Embryonic facial prominence (tissue), 1 donor: ENCODE measurements at regions not wholly inside any gene's neighbourhood (a gene's known extent, or its start where the extent isn't known, plus 50 kb on each side); places are given as distances from the start of the nearest gene placed in this dataset.
A peak's percentile ranks its signal among the peaks of the same experiment; 100 is the strongest.

ENCODE experiments used
- DNase-seq: peaks from one replicate; pipeline ENCODE4 v3.0.0-alpha.2; 2016; ENCODE audit errors: extremely low spot score

DNA sequence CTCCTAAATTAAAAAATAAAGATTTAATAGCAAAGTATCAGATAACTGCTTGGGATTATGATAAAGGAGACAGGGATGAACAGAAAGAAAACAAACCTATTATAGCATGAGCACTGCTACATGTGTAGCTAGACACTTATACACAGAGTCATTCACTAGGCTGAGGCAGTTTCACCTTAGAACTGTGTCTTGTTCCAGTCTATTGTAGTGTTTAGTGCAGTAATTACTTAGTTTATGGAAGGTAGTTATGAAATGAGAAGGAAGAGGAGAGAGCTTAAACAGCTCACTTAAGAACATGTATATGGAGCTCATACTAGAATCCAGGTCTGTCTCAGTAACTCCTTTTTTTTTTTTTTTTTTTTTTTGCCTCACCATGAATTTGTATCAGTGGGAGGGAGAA is 441.4 kb downstream of the PDCD6IP start:
- no peak for DNase-seq

DNA sequence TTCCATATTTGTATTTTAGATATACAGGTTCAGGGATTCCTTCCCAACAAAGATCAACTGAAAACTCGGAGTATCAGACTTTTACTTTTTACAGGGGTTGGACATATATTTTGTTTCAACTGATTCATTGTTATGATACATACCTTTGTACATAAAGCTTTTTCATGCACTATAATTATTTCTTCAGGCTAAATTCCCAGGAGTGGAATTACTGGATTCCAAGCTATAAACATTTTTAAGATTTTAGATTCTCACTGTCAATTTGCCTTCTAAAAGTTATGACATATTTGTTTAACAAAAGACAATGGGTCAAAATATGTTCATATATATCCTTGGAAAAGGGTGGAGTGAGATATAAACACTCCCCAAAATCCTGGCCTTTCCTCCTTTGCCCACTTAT is 449.0 kb downstream of the PDCD6IP start:
- no peak for DNase-seq

DNA sequence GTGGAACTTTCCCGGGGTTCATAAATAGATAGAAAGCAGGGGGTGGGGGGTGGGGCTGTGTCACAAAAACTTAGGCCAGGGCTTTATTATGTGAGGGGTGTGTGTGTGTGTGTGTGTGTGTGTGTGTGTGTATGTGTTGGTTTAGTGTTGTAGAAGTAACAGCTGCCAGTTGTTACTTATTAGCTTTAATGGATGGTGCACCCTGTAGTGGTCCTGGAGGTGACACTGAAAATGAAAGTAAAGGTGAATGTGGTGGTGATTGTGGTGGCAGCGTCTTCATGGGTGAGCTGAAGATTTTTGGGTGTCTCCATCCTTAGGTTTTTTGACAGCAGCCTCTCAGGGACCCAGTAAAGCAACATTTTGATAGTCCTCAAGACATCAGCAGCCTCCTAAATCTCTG is 449.9 kb downstream of the PDCD6IP start:
- DNase-seq = no peak

DNA sequence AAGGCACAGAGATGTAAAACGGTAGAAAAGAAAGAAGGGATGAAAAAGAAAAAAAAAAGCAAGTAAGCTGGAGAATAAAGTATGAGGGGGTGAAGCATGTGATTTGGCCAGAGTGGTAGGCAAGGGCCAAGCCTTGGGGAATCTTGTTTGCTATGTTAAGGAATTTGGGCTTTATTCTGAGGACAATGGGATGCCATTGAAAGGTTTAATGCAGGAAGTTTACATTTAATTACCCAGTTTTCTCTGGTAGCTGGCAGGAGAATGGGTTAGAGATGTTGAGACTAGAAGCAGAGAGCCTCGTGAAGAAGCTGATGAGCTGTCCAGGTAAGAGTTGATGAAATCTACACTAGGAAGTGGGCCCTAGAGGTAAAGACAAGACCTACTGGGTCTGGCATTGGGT is 455.9 kb downstream of the PDCD6IP start:
- DNase-seq = no peak

DNA sequence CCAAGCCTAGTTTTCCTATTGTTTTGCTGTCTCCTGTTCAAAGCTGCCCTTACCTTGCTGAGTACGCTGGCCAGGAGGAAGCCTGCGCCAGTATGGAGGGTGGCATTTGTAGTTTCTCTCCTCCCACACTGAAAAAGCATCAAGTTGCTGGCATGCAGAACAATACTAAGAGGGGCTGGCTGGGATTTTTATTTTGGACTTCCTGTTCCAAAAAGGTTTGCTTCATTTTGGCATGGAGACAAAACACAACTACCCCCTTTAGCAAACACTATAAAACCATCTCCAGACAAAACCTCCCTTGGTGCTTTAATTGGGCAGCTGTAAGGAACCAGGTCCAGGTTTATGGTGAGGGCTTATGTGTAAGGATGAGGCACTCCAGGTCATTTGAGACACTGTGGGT is 457.6 kb downstream of the PDCD6IP start:
- DNase-seq = no peak

DNA sequence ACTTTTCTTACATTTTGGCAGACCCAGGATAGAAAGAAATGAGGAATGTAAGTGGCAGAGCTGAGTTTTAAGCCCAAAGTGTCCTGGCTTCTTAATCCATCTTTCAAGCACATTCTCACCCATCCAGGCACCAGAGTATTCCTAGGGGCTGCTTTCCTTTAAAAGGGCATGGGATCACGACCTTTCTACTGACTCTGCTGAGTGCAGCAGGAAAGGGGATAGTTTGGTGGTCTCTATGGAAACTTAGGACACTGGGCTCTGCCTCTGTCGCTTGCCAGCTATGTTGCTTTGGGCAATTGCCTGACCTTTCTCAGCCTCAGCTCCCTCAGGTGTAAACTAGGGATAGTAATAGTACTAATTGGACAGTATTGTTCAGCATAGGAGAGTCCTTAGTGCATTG is 458.4 kb downstream of the PDCD6IP start:
- DNase-seq = no peak

DNA sequence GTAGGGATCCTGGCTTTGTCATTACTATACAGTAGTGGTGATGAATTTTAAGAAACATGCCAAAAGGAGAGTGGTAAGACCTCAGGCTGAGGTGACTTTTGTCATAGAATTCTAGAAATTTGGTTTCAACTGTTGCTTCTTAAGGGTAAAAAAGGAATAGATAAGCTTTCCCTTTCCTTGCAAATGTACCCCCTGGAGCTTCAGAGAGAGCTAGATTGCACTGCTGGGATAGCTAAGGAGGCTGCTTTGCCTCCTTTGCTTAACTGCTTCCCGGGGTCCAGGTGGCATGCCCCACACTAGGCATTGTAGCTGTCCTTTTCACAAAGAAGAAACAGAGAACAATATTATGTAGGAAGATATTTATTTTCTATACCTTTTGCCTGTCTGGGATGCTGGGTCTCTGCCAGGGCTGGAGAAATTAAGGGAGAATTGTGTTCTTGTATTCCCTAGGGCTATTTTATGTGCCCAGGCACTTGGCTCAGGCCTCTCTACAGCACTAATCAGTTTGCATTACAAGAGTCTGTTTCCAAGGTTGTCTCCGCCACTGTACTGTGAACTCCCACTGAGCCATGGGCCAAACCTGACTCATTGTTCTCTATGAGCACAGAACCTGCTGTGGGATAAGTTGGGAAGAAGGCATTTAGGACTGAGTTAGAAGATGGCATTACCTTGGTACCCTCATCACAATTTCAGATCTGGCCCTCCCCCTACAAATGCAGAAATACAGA is 460.0 kb downstream of the PDCD6IP start:
- DNase-seq = no peak

DNA sequence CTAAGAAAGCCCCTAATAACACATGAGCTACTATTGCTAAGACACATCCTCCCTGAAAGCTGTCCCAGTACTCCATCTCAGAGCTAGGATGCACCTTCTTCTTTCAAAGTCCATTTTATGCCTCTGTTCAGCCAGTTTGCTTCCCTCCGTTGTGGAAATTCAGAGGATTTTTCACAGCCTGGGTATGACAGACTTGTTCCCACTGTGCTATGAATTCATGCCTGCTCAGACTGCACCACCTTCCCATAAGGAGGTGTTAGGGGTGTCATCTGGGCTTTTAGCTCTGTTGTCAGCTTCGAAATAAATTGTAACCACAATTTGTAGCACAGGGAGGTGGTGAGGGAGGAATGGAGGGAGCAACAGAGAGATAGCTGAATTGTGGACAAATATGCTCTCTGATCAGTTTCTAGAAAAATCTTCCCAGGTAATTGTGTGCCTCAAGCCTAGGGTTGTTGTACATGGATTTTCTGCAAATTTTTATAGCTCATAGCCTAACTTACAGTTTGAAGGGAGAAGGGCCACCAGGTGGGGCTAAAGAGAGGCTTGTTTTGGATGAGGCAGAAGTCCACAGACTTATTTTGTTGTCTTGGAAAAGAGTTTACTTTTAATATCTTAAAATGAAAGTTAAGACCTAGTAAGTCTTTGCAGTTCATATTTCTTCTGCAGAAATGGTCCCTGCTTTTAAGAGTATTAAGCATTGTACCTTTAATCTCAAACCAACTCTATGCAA is 462.0 kb downstream of the PDCD6IP start:
- DNase-seq = peak; percentile 31

DNA sequence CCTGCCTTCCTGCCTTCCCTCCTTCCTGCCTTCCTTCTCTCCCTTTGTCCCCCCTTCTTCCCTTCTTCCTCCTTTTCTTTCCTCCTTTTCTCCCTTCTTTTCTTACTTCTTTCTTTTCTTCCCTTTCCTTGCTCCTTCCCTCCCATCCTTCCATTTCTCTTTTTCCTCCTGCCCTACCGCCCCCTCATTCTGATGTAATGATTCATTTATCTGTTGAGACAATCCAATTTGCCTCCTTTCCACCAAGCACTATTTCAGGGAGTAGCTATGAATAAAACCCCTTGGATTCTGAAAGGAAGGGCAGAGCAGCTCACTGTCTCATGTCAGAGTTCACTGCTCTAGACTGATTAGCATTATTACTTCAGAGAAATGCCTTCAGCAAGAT is 462.6 kb downstream of the PDCD6IP start:
- no peak for DNase-seq

DNA sequence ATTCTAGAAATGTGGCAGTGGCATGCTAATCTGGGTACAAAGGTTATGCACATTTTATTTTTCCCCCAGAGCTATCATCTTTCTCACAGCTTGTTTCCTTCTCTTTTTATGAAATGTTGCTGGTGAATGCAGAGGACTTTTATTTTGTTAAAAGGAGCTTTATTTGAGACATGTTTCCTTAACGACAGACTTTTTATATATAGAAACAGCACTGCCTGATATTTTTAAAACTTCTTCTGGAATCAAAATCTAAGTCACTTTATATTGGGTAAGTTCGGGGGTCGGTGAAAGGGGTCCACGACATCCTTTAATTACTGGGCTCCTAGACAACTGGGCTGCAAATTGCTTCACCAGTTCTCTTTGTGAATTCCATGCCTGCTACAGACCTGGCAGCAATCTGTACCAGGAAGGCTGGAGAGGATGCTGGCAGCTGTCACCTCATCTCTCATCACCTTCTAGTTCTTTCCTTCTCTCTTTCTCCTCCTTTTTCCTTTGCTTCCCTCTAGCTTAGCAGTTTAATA is 464.7 kb downstream of the PDCD6IP start:
- peak; percentile 38 for DNase-seq

DNA sequence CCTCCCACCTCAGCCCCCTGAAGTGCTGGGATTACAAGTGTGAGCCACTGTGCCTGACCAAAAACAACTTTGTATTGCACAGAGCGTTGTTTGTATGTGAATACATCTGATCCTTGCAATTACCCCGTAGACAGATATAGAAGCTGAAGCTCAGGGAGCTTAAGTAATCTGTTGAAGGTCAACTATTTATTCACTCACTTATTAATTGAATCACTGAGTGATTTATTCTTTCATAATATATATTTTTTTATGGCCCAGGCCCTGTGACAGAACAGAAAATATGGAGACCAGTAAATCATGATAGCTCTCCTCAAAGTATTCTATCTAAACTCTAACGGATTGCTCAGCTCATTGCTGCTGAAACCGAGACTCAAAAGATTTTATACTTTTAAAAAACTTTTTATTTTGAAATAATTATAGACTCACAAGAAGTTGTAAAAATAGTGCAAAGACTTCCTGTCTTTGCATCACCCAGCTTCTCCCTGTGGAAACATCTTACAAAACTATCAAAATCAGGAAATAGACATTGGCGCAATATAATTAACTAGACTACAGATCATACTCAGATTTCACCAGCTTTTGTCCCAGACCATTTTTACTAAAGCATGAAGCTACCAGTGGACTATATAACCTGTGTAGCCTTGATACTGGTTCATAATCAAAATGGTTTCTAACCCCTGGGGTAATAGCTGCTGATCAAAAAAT is 466.1 kb downstream of the PDCD6IP start:
- DNase-seq = no peak

DNA sequence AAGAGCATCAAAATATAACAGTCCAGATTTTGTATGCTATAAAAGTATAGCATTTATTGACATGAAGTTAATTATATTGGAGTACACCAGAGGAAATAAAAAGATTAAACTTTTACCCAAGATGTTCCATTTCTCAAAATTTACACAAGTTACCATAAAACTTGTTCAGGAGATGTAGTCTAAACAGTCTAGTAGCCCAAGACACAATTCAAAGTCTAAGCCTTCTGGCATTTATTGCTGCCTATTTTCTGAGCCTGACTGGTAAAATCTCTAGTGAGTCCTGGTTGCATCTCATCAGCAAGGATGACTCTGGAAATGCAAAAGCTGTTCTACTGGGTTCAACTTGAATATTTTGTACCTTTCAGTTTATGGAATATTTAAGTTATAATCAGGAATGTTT is 468.7 kb downstream of the PDCD6IP start:
- no peak for DNase-seq

DNA sequence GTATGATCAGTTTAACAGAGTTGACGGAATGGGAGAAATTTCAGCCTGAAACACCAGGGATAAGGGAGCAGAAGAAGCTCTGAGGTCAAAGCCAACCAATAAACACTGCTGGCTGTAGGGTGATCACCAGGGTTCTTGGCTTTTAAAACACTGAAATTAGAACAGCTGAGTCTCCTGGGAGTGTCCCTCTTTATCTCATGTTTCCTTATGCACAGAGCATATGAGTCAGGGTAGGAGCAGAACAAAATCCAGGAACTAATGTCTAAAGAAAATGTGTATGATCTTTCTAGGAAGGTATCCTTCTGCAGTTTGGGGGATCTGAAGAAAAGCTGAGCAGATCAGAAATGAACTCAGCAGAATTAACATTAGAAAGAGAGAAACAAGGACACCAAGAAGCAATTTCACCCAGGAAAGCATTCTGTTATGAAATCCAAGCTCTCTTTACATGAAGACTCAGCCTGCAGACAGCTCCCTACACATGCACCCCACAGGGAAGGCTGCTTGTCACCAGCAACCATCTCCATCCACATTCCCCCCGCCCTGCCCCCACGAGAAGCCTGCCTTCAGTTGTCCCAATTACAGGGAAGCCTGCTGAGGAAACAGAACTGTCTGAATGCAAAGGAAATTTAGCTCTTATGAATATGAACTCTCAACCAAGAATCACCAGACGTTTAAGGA is 469.7 kb downstream of the PDCD6IP start:
- no peak for DNase-seq

DNA sequence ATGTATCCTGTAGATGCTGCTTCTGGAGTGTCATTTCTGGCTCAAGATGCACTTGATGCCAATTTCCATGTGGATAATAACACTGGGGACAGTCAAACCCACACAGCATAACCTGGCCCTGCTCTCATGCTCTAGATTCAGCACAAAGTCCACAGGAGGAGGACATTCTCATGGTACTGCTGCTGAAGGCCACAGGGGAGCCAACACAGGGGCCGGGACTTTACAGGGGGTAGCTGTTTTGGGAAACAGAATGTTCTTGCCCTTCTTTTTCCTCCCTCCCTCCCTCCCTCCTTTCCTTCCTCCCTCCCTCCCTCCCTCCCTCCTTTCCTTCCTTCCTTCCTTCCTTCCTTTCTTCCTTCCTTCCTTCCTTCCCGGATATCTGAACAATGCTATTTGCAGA is 477.4 kb downstream of the PDCD6IP start:
- no peak for DNase-seq

DNA sequence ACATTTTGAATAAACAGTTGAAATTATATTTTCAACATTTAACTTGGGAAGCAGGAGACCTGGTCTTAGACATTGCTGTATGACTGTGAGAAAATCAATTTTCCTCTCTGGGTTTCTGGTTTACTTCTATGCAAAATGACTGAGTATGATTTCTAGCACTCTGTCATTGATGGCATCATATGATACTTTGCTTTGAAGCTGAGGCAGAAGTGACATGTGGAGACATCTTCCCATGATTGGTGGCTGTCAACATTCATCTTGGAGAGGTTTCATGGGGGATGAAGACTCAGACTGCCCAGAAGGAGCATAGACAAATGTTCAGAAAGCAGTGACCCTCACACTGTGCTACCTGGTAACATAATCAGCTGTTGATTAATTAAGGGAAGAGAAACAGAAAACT is 477.9 kb downstream of the PDCD6IP start:
- DNase-seq = no peak

DNA sequence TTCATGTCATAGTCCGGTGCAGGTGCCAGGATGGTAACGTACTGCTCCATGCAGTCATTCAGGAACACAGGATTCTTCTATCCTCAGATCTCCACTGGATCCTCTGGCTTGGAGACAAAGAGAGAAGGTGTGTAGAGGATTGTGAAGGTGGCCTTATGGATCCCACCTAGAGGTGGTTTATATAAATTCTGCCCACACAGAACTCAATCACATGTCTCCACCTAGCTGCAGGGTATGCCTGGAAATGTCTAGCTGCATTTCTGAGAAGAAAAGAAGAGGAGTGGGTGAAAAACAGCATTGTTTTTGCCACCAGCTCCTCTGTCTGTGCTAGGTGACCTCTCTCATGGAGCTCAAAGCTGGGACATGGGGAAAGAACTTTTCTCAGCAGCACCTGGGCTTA is 478.7 kb downstream of the PDCD6IP start:
- DNase-seq = no peak

DNA sequence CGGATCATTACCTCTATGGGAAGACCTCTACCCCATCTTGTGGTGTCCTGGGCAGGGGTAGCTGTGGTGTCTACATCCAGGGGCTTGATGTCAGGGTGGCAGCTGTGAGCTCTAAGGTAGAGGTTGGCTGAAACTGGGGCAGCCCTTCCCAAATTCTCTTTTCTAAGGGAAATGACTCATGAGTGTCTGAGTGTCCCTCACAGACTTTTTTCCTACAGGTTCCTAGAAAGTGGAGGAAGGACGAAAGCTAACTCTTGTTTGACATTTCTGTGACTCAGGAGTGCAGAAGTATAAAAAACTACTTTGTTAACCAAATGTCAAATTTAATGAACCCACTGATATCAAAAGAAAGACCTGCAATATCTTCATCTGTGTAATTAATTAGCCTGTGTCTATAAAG is 481.5 kb downstream of the PDCD6IP start:
- no peak for DNase-seq

DNA sequence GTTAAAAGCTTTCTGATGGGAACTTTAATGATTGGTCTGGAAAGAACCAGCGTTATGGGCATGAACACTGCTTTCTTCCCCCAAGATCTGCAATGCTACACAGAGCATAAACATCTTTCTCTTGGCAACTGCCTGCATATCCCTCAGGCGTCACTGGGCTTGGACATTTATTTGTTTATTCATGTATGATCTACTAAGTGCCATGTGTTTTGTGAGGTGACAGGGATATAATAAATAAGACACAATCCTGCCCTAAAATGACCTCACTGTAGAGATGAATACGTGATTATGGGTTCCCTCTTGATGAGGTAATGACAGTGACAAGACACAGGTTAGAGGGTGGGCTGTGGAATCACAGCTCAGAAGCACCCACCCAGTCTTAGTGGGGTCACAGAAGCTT is 485.3 kb downstream of the PDCD6IP start:
- DNase-seq = no peak

DNA sequence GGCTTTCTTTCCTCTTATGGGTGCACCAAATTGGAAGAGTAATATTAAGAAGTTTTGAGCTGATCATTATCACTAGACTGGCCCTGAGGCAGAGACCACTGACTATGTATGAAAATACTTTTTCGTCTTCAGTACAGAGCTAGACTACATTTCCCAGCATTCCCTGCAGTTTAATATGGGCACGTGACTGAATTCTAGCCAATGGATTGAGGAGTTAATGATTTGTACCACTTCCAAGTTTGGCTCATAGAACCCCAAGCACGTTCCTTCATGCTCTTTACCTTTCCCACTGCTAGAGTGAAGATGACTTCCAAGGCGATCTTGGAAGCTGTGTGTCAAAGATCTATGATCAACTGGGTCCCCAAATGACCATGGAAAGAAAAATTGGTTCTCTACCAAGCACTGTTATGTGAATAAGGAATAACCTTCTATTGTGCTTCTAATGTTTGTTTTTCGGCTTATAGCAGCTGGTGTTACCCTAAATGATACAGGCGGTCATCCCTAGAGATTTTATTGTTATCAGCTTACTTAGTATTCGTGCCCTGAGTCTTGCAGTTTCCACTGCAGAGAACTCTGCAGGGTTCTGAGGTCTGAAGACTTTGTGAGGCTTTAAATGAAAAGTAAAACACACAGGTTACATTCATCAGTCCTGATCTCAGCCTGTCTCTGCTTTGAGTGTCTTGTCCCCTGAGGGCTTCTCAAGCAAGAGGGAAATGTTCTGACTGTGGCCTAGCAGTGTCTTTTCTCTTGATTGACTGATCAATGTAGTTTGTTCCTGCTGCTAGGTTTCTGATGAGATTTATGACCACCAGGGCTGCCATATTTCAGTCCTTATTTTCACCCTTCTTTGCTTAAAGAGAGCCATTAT is 486.8 kb downstream of the PDCD6IP start:
- no peak for DNase-seq

DNA sequence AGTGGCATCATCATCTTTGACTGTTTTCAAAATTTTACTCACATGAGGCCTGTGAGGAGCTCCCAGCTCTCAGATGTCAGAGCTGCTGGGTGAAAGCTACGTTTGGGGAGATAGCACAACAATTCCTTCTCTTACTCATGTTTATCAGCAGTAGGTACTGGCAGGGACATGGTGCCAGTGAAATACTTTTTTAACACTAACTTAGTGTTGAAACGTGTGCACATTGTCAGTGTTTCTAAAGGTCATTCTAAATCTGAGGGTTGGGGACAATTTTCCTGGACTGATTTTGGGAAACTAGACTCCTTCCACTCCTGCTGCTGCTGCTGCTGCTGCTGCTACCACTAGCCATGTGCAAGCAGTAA is 487.4 kb downstream of the PDCD6IP start:
- no peak for DNase-seq

DNA sequence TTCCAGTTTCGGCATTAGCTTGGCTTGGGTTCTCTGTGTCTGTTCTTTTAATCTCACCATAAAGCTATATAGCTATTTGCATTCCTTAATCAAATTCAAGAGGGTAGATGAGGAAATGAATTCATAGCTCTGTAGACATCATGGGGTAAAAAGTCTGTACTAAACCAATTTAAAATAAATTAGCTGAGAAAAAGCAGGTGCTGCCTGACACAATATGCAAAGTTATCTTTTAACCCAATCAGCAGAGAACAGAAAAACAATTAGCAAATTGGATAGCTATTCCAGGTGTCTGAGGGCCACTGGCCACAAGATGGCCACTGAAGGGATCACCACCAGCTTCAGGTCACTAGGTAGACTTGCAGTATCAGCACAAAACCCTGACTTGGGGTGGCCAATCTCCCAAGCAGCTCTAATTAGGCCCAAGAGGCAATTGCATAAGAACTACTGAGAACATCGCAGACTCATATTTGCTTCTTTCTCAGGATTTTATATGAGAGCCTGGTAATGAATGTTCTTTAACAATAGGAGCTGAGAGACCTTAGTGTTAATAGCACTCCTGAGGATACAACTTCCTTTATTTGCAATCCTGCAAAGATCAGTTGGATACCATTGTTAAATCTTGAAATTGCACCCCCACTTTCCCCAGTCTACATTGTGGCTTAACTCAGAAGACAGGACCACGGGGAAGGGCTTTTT is 494.3 kb downstream of the PDCD6IP start:
- no peak for DNase-seq
